CD4-positive, alpha-beta T cell (primary cell): ENCODE measurements at regions not wholly inside any gene's neighbourhood (a gene's known extent, or its start where the extent isn't known, plus 50 kb on each side); places are given as distances from the start of the nearest gene placed in this dataset.

Source experiments
- ATAC-seq: fragments of 200-7000 bp; cut with Tn5 transposase; one replicate; pipeline ENCODE4 v1.10.0; 2022; ENCODE audit warnings: mild to moderate bottlenecking; ENCODE audit not compliant: poor library complexity
- CTCF ChIA-PET: fragments of 350-600 bp; sonication (Branson Sonifier 250); formaldehyde crosslinking; loops from one replicate; lab custom pipeline; 2021; ENCODE audit warnings: antibody characterized with exemption, inconsistent platforms; lab: Charles Lee
- POLR2A ChIA-PET: fragments of 350-600 bp; sonication (Branson Sonifier 250); formaldehyde crosslinking; loops from one replicate; lab custom pipeline; 2021; ENCODE audit warnings: antibody characterized with exemption, inconsistent platforms; lab: Charles Lee
- DNase-seq, 14 experiments: peaks; one replicate each; pipeline ENCODE4 v3.0.0-alpha.2; 2013 to 2020; ENCODE audit warnings: mixed read lengths in 2 of 14
- H3K27ac ChIP-seq, 2 donors: one replicate each; pipeline versions ENCODE4 v1.5.1 to v1.7.0; 2013; ENCODE audit warnings: low read length in 2 of 2, low read depth in 1 of 2, mild to moderate bottlenecking in 1 of 2
- H3K27me3 ChIP-seq, 2 experiments: 1 replicate in 1 of 2; 2 replicates in 1 of 2; pipeline versions ENCODE4 v1.6.1 to v1.7.0; 2013; ENCODE audit warnings: low read length in 2 of 2, control low read depth in 1 of 2, mild to moderate bottlenecking in 1 of 2, moderate library complexity in 1 of 2; ENCODE audit not compliant: insufficient read depth in 2 of 2, control insufficient read depth in 1 of 2
- H3K36me3 ChIP-seq: one replicate; pipeline ENCODE4 v1.6.1; 2013; ENCODE audit warnings: low read length, control low read depth; ENCODE audit not compliant: insufficient read depth
- H3K4me1 ChIP-seq: one replicate; pipeline ENCODE4 v1.6.1; 2013; ENCODE audit warnings: low read length, control low read depth; ENCODE audit not compliant: insufficient read depth
- H3K4me3 ChIP-seq: one replicate; pipeline ENCODE4 v1.5.1; 2013; ENCODE audit warnings: mild to moderate bottlenecking, low read length, moderate library complexity
- H3K9me3 ChIP-seq, 2 experiments: 1 replicate in 1 of 2; 2 replicates in 1 of 2; pipeline versions ENCODE4 v1.6.1 to v1.7.0; 2013; ENCODE audit warnings: low read length in 2 of 2, mild to moderate bottlenecking in 2 of 2, control low read depth in 1 of 2, moderate library complexity in 1 of 2; ENCODE audit not compliant: control insufficient read depth in 1 of 2, insufficient read depth in 1 of 2
- H3K27ac Mint-ChIP-seq: one replicate; pipeline ENCODE4 v1.8.0; 2020; ENCODE audit warnings: mixed read lengths
- H3K27me3 Mint-ChIP-seq: one replicate; pipeline ENCODE4 v1.8.0; 2021; ENCODE audit warnings: mixed read lengths
- H3K36me3 Mint-ChIP-seq: one replicate; pipeline ENCODE4 v1.8.0; 2021; ENCODE audit warnings: low read depth, mixed read lengths
- H3K4me1 Mint-ChIP-seq: one replicate; pipeline ENCODE4 v1.8.0; 2021; ENCODE audit warnings: low read depth, mixed read lengths
- H3K4me3 Mint-ChIP-seq: one replicate; pipeline ENCODE4 v1.8.0; 2020; ENCODE audit warnings: mild to moderate bottlenecking, mixed read lengths
- H3K9me3 Mint-ChIP-seq: one replicate; pipeline ENCODE4 v1.8.0; 2020; ENCODE audit warnings: mixed read lengths
- CTCF ChIP-seq: fragments of 200-600 bp; IDR thresholded peaks from one replicate; pipeline ENCODE4 v1.8.0; 2022; ENCODE audit warnings: antibody characterized with exemption, mild to moderate bottlenecking
- intact Hi-C, 2 experiments: fragments of 100-400 bp; cut with DNase I in 1 of 2; cut with micrococcal nuclease in 1 of 2; formaldehyde crosslinking; loops; one replicate each; pipeline versions ENCODE4 v1.15.1 to v1.9.0; 2023 to 2025; cut with DNase I, micrococcal nuclease

GRCh38 chr6:113112086-113112485 is 745.1 kb upstream of the MARCKS start:
- H3K4me3 Mint-ChIP-seq = no peak overlapping the region
- H3K27ac Mint-ChIP-seq = no peak overlapping the region
- no peaks in the 10 kb centered on the region for H3K4me1 Mint-ChIP-seq
- no peaks in the 10 kb centered on the region for H3K4me1 ChIP-seq
- H3K27me3 ChIP-seq = no peaks in the 10 kb centered on the region
- ChIA-PET POLR2A (no interaction called here), CTCF (no interaction called here)
- no peaks in the 10 kb centered on the region for H3K27me3 Mint-ChIP-seq
- TF ChIP-seq CTCF = no peak
- no peaks in the 10 kb centered on the region for H3K36me3 ChIP-seq
- H3K27ac ChIP-seq = no peak overlapping the region
- H3K36me3 Mint-ChIP-seq = no peaks in the 10 kb centered on the region
- DNase-seq = no peak
- intact Hi-C loops = no loop called here
- H3K9me3 Mint-ChIP-seq = peaks cover 18% of the 10 kb centered on the region
- H3K9me3 ChIP-seq = no peaks in the 10 kb centered on the region
- no peak overlapping the region for H3K4me3 ChIP-seq
- ATAC-seq = no peak

GRCh38 chr6:113115196-113115595 is 741.9 kb upstream of the MARCKS start:
- no peaks in the 10 kb centered on the region for H3K36me3 ChIP-seq
- ChIA-PET POLR2A (no interaction called here), CTCF (no interaction called here)
- no peak overlapping the region for H3K4me3 ChIP-seq
- Mint-ChIP-seq H3K4me3 (no peak overlapping the region), H3K27ac (no peak overlapping the region), H3K27me3 (no peaks in the 10 kb centered on the region), H3K36me3 (no peaks in the 10 kb centered on the region), H3K4me1 (no peaks in the 10 kb centered on the region), H3K9me3 (peaks cover 18% of the 10 kb centered on the region)
- H3K4me1 ChIP-seq = no peaks in the 10 kb centered on the region
- no peaks in the 10 kb centered on the region for H3K9me3 ChIP-seq
- no peak overlapping the region for H3K27ac ChIP-seq
- intact Hi-C loops = no loop called here
- H3K27me3 ChIP-seq = no peaks in the 10 kb centered on the region
- TF ChIP-seq CTCF = no peak
- ATAC-seq = no peak
- DNase-seq = no peak

GRCh38 chr6:113120224-113120581 is 736.9 kb upstream of the MARCKS start:
- Mint-ChIP-seq H3K4me3 (no peak overlapping the region), H3K4me1 (no peaks in the 10 kb centered on the region), H3K9me3 (peaks cover 5% of the 10 kb centered on the region), H3K27me3 (no peaks in the 10 kb centered on the region), H3K27ac (no peak overlapping the region), H3K36me3 (no peaks in the 10 kb centered on the region)
- Histone ChIP-seq H3K4me3 (no peak overlapping the region), H3K4me1 (no peaks in the 10 kb centered on the region), H3K27ac (no peak overlapping the region), H3K9me3 (no peaks in the 10 kb centered on the region), H3K36me3 (no peaks in the 10 kb centered on the region), H3K27me3 (no peaks in the 10 kb centered on the region)
- ATAC-seq = no peak
- CTCF ChIA-PET = no interaction called here
- intact Hi-C loops = no loop called here
- POLR2A ChIA-PET = no interaction called here
- DNase-seq = peak in 2 of 14 experiments; percentile 10 to 23
- no peak for TF ChIP-seq CTCF
